HepG2 (cell line): ENCODE measurements at regions not wholly inside any gene's neighbourhood (a gene's known extent, or its start where the extent isn't known, plus 50 kb on each side); places are given as distances from the start of the nearest gene placed in this dataset.

ENCODE experiments used
- ATAC-seq: fragments of 200-7000 bp; cut with Tn5 transposase; 3 replicates; pipeline ENCODE4 v1.9.1; 2020; ENCODE audit warnings: mild to moderate bottlenecking, moderate library complexity
- BruUV-seq: library from RNA; stranded (reverse); fragments of 400-500 nt; replicated peaks from 2 replicates; lab custom pipeline; 2021; lab: Mats Ljungman, UMichigan
- CTCF ChIA-PET: fragments of 300-600 bp; formaldehyde crosslinking; extraction: SDS; loops from one replicate; lab custom pipeline; 2021; ENCODE audit warnings: low total read pairs, inconsistent platforms, low intra/inter-chr PET ratio; lab: Yijun Ruan, JAX
- POLR2A ChIA-PET: fragments of 350-600 bp; sonication (Branson Sonifier 250); formaldehyde crosslinking; loops from one replicate; lab custom pipeline; 2020; ENCODE audit warnings: antibody characterized with exemption, inconsistent platforms; lab: Yijun Ruan, JAX
- DNase-seq: peaks from one replicate; pipeline ENCODE4 v3.0.0-alpha.2; 2015; ENCODE audit warnings: low spot score
- FAIRE-seq: peaks from 3 replicates; lab custom pipeline; 2011; peaks lifted over from hg19 to GRCh38; lab: Jason Lieb, UNC
- H2AFZ ChIP-seq: one replicate; pipeline ENCODE4 v1.6.1; 2011; ENCODE audit warnings: low read length, inconsistent platforms
- H3K27ac ChIP-seq: fragments of 300-600 bp; 3 replicates; pipeline ENCODE4 v1.8.0; 2011; ENCODE audit warnings: mixed run types, mild to moderate bottlenecking, mixed read lengths, low read length, inconsistent platforms; ENCODE audit not compliant: insufficient read depth; ENCODE audit errors: extremely low read length
- H3K27me3 ChIP-seq, 2 experiments: fragments of 200-600 bp in 1 of 2; 2 replicates in 1 of 2; 3 replicates in 1 of 2; pipeline versions ENCODE4 v1.6.0 to v1.8.0; 2011; ENCODE audit warnings: low read length in 2 of 2, mild to moderate bottlenecking in 2 of 2, moderate library complexity in 2 of 2, inconsistent platforms in 1 of 2; ENCODE audit not compliant: insufficient read depth in 2 of 2, control insufficient read depth in 1 of 2
- H3K36me3 ChIP-seq, 2 experiments: fragments of 200-600 bp in 1 of 2; replicated peaks in 1 of 2; 2 replicates in 1 of 2; 3 replicates in 1 of 2; pipeline versions ENCODE4 v1.5.1 to v1.8.0; 2011; ENCODE audit warnings: low read length in 2 of 2, inconsistent platforms in 1 of 2; ENCODE audit not compliant: insufficient read depth in 2 of 2, control insufficient read depth in 1 of 2
- H3K4me1 ChIP-seq: 2 replicates; pipeline ENCODE4 v1.5.1; 2012; ENCODE audit warnings: low read length, inconsistent platforms; ENCODE audit not compliant: insufficient read depth
- H3K4me2 ChIP-seq: 2 replicates; pipeline ENCODE4 v1.6.0; 2011; ENCODE audit warnings: low read depth, low read length, inconsistent platforms
- H3K4me3 ChIP-seq, 3 experiments: fragments of 200-600 bp in 1 of 3; sonication (generic), shearing (Covaris generic) in 1 of 3; replicated peaks in 1 of 3; 2 replicates each; pipeline ENCODE4 v1.5.1; 2011 to 2016; ENCODE audit warnings: low read length in 3 of 3, inconsistent platforms in 2 of 3, low read depth in 2 of 3, mild to moderate bottlenecking in 2 of 3, control low read depth in 1 of 3, mixed read lengths in 1 of 3; ENCODE audit not compliant: insufficient read depth in 1 of 3
- H3K79me2 ChIP-seq: one replicate; pipeline ENCODE4 v1.6.1; 2011; ENCODE audit warnings: low read length, inconsistent platforms; ENCODE audit not compliant: insufficient read depth
- H3K9ac ChIP-seq: 2 replicates; pipeline ENCODE4 v1.6.0; 2011; ENCODE audit warnings: mild to moderate bottlenecking, low read depth, low read length, inconsistent platforms; ENCODE audit not compliant: insufficient read depth
- H3K9me3 ChIP-seq: 2 replicates; pipeline ENCODE4 v1.5.1; 2012; ENCODE audit warnings: mild to moderate bottlenecking, low read length
- H4K20me1 ChIP-seq: 2 replicates; pipeline ENCODE4 v1.6.0; 2011; ENCODE audit warnings: inconsistent platforms, mild to moderate bottlenecking, low read length, moderate library complexity; ENCODE audit not compliant: insufficient read depth
- IRF1 ChIP-seq: sonication (generic); formaldehyde crosslinking; IDR thresholded peaks from 2 replicates; pipeline ENCODE4 v1.4.0; 2020; ENCODE audit warnings: low read depth, mild to moderate bottlenecking, missing genetic modification reagents
- MLLT10 ChIP-seq: sonication (generic); formaldehyde crosslinking; IDR thresholded peaks from 2 replicates; pipeline ENCODE4 v1.4.0; 2020; ENCODE audit warnings: missing genetic modification reagents
- TBL1XR1 ChIP-seq: fragments of 150-350 bp; IDR thresholded peaks from 2 replicates; pipeline ENCODE4 v1.6.1; 2014; ENCODE audit warnings: borderline replicate concordance, low read length; ENCODE audit not compliant: partially characterized antibody
- TBP ChIP-seq: sonication (generic); formaldehyde crosslinking; IDR thresholded peaks from 2 replicates; pipeline ENCODE4 v1.5.0; 2020; ENCODE audit warnings: missing genetic modification reagents
- TOPORS ChIP-seq: sonication (generic); formaldehyde crosslinking; IDR thresholded peaks from 2 replicates; pipeline ENCODE4 v1.8.0; 2023; ENCODE audit warnings: mild to moderate bottlenecking, missing genetic modification reagents
- ZNF383 ChIP-seq: sonication (generic); formaldehyde crosslinking; IDR thresholded peaks from 2 replicates; pipeline ENCODE4 v1.4.0; 2020; ENCODE audit warnings: missing genetic modification reagents, mild to moderate bottlenecking, borderline replicate concordance
- WGBS: methylation state at CpG from one replicate; pipeline ENCODE4 v1.1.6; 2017; ENCODE audit warnings: low lambda C conversion rate; 5-methylcytosine and 5-hydroxymethylcytosine counted together
- in situ Hi-C: cut with HindIII; loops from 2 replicates; pipeline ENCODE4 v1.10.0; 2017; ENCODE audit warnings: low pct_unique_long_range_greater_than_20kb; ENCODE audit not compliant: extremely low pct_ligation_motif_present
- intact Hi-C: fragments of 100-400 bp; cut with micrococcal nuclease; formaldehyde crosslinking; loops from one replicate; pipeline ENCODE4 v1.10.0; 2022; ENCODE audit not compliant: unreplicated experiment
- TF ChIP-seq, protein P1 (sequence below): sonication (generic); formaldehyde crosslinking; IDR thresholded peaks from 2 replicates; pipeline ENCODE4 v1.4.0; 2020; ENCODE audit warnings: missing genetic modification reagents, borderline replicate concordance

- no peak for TF ChIP-seq TBL1XR1
- no peak for TF ChIP-seq TOPORS (CRISPR knock-in tag)
Measured at GRCh38 chr10:55631071-55631654, 729.9 kb downstream of the ZWINT start (continued).

DNA sequence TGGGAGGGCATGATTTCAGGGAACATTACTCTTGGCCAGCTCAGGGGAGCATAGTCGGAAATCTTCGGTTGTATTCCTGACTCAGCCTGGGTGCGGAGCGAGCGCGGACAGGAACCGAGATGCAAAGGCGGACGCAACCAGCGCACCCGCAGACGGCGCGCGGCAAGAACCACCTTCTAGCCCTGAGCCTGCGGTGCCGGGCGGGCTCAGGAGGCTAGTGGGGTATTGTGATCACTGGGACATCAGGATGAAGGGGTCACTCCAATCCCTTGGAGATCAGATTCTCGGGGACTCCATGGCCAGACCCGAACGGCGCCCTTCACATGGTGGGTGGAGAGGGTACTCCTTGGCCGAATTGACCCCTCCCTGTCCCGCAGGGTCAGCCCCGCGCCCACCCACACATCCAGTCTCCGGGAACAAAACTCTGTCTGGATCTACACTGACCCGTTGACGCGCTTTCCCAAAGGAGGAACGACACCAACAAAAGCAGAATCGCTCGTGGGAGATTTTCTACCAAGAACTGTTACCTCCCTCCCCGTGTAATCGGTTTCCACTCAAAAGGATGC, 730.5 kb downstream of the ZWINT start:
- no peaks in the 10 kb centered on the region for H3K79me2 ChIP-seq
- ATAC-seq (no peak), DNase-seq (no peak), FAIRE-seq (no peak)
- H3K36me3 ChIP-seq, result no peaks in the 10 kb centered on the region
- H3K9ac ChIP-seq, result no peak overlapping the region
- no peak overlapping the region for H3K27ac ChIP-seq
- no peak overlapping the region for H2AFZ ChIP-seq
- H3K27me3 ChIP-seq, result 0 out of 5 replicates have a peak, but pooled peaks cover 0 to 4% of the 10 kb centered on the region in 2 experiments
- TF ChIP-seq ZNF383, result no peak
- TF ChIP-seq MLLT10 (CRISPR knock-in tag), result no peak
- TF ChIP-seq, protein P1, sequence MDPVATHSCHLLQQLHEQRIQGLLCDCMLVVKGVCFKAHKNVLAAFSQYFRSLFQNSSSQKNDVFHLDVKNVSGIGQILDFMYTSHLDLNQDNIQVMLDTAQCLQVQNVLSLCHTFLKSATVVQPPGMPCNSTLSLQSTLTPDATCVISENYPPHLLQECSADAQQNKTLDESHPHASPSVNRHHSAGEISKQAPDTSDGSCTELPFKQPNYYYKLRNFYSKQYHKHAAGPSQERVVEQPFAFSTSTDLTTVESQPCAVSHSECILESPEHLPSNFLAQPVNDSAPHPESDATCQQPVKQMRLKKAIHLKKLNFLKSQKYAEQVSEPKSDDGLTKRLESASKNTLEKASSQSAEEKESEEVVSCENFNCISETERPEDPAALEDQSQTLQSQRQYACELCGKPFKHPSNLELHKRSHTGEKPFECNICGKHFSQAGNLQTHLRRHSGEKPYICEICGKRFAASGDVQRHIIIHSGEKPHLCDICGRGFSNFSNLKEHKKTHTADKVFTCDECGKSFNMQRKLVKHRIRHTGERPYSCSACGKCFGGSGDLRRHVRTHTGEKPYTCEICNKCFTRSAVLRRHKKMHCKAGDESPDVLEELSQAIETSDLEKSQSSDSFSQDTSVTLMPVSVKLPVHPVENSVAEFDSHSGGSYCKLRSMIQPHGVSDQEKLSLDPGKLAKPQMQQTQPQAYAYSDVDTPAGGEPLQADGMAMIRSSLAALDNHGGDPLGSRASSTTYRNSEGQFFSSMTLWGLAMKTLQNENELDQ, result no peak
- TF ChIP-seq IRF1 (CRISPR knock-in tag), result no peak
- TF ChIP-seq TBP (CRISPR knock-in tag), result no peak
- CTCF ChIA-PET, result no interaction called here
- H4K20me1 ChIP-seq, result no peaks in the 10 kb centered on the region
- in situ Hi-C loops, result no loop called here
- H3K4me3 ChIP-seq, result no peak overlapping the region
- no peaks in the 10 kb centered on the region for H3K4me1 ChIP-seq
- no TSS peak for BruUV-seq
- H3K4me2 ChIP-seq, result no peak overlapping the region
- no peaks in the 10 kb centered on the region for H3K9me3 ChIP-seq
- 87% methylated on average over 26 of the region's 35 CpGs for WGBS
- intact Hi-C loops, result no loop called here
- POLR2A ChIA-PET, result no interaction called here
